KMS-11 (cell line): ENCODE measurements at regions not wholly inside any gene's neighbourhood (a gene's known extent, or its start where the extent isn't known, plus 50 kb on each side); places are given as distances from the start of the nearest gene placed in this dataset.

ENCODE experiments used
- H2AFZ ChIP-seq: fragments of 200-600 bp; sonication (generic); 2 replicates; pipeline ENCODE4 v1.6.1; 2016; ENCODE audit warnings: antibody characterized with exemption, mixed run types, low read depth
- H3K27ac ChIP-seq: fragments of 200-600 bp; sonication (generic); 2 replicates; pipeline ENCODE4 v1.6.1; 2016; ENCODE audit warnings: mild to moderate bottlenecking, mixed run types
- H3K27me3 ChIP-seq: fragments of 200-600 bp; sonication (generic); 2 replicates; pipeline ENCODE4 v1.6.1; 2017; ENCODE audit warnings: mild to moderate bottlenecking, low read depth, mixed run types, moderate library complexity; ENCODE audit not compliant: insufficient read depth
- H3K36me3 ChIP-seq: fragments of 200-600 bp; sonication (generic); 2 replicates; pipeline ENCODE4 v1.6.1; 2017; ENCODE audit warnings: mild to moderate bottlenecking, mixed run types; ENCODE audit not compliant: insufficient read depth
- H3K4me1 ChIP-seq: fragments of 200-600 bp; sonication (generic); 2 replicates; pipeline ENCODE4 v1.6.1; 2016; ENCODE audit warnings: mild to moderate bottlenecking, low read depth, mixed run types; ENCODE audit not compliant: poor library complexity, severe bottlenecking
- H3K4me2 ChIP-seq: fragments of 200-600 bp; sonication (generic); 2 replicates; pipeline ENCODE4 v1.7.0; 2016; ENCODE audit warnings: mild to moderate bottlenecking, mixed run types
- H3K4me3 ChIP-seq: fragments of 200-600 bp; sonication (generic); IDR thresholded peaks from 2 replicates; pipeline ENCODE4 v1.6.1; 2017; ENCODE audit warnings: low read depth, low read length, mixed read lengths; ENCODE audit not compliant: insufficient read depth
- H3K79me2 ChIP-seq: fragments of 200-600 bp; sonication (generic); 2 replicates; pipeline ENCODE4 v1.6.1; 2016; ENCODE audit warnings: low read depth, mixed run types; ENCODE audit not compliant: insufficient read depth
- H3K9ac ChIP-seq: fragments of 200-600 bp; sonication (generic); 2 replicates; pipeline ENCODE4 v1.6.1; 2016; ENCODE audit warnings: mild to moderate bottlenecking, mixed run types
- H4K20me1 ChIP-seq: fragments of 200-600 bp; sonication (generic); 2 replicates; pipeline ENCODE4 v1.6.1; 2016; ENCODE audit warnings: mild to moderate bottlenecking, mixed run types; ENCODE audit not compliant: insufficient read depth
- TF ChIP-seq, protein P1 (sequence below): fragments of 200-600 bp; sonication (generic); conservative IDR thresholded peaks from 2 replicates; pipeline ENCODE4 v1.6.1; 2017; ENCODE audit warnings: low read depth, mild to moderate bottlenecking, antibody characterized with exemption, low read length, moderate library complexity, mixed read lengths

DNA sequence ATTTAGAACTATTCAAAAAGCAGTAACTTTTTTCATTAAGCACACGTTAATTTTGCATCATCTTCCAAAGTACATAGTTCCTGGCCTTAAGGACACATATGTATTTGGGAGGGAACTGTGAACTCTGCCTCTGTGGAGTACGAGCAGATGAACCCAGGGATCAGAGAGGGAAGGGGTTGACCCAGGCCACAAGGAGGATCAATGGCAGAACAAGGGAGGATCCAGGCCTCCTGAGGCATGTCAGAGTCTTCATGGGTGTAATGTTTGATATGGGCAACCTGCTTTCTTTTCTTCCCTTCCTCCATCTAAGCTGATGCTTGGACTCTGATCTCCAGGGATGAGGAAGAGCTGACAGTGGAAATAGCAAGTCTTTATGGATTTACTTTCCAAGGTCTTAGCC, 164.0 kb downstream of the SH2D4B start:
- H3K36me3 ChIP-seq, result no peaks in the 10 kb centered on the region
- H4K20me1 ChIP-seq, result no peaks in the 10 kb centered on the region
- H3K4me1 ChIP-seq, result no peaks in the 10 kb centered on the region
- no peak overlapping the region for H3K4me3 ChIP-seq
- no peaks in the 10 kb centered on the region for H3K27me3 ChIP-seq
- H3K4me2 ChIP-seq, result no peak overlapping the region
- no peak overlapping the region for H3K27ac ChIP-seq
- no peak overlapping the region for H3K9ac ChIP-seq
- H2AFZ ChIP-seq, result no peak overlapping the region
- TF ChIP-seq, protein P1, sequence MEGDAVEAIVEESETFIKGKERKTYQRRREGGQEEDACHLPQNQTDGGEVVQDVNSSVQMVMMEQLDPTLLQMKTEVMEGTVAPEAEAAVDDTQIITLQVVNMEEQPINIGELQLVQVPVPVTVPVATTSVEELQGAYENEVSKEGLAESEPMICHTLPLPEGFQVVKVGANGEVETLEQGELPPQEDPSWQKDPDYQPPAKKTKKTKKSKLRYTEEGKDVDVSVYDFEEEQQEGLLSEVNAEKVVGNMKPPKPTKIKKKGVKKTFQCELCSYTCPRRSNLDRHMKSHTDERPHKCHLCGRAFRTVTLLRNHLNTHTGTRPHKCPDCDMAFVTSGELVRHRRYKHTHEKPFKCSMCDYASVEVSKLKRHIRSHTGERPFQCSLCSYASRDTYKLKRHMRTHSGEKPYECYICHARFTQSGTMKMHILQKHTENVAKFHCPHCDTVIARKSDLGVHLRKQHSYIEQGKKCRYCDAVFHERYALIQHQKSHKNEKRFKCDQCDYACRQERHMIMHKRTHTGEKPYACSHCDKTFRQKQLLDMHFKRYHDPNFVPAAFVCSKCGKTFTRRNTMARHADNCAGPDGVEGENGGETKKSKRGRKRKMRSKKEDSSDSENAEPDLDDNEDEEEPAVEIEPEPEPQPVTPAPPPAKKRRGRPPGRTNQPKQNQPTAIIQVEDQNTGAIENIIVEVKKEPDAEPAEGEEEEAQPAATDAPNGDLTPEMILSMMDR, result no peak
- H3K79me2 ChIP-seq, result no peaks in the 10 kb centered on the region

DNA sequence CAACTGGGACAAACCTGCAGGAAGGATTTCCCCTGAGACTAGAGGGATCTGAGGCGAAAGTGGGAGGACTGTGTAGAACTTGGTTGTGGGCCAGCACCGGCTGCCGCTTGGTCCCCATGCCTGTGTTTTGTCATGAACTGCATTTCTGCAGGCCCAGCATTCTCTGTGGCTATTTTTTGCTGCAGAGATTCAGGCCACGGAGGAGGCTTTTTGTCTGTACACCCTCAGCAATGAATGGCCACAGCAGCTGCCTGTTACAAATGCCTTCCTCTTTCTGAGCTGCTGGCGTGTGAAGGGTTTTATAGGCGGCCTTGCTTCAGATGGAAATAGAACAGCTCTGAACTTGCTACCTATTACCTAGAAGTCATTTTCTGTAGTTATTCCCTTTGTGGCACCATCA, 164.4 kb downstream of the SH2D4B start:
- no peaks in the 10 kb centered on the region for H4K20me1 ChIP-seq
- no peak overlapping the region for H3K4me3 ChIP-seq
- H2AFZ ChIP-seq, result no peak overlapping the region
- TF ChIP-seq, protein P1, result no peak
- no peak overlapping the region for H3K27ac ChIP-seq
- no peak overlapping the region for H3K4me2 ChIP-seq
- H3K79me2 ChIP-seq, result no peaks in the 10 kb centered on the region
- H3K27me3 ChIP-seq, result no peaks in the 10 kb centered on the region
- H3K9ac ChIP-seq, result no peak overlapping the region
- no peaks in the 10 kb centered on the region for H3K4me1 ChIP-seq
- no peaks in the 10 kb centered on the region for H3K36me3 ChIP-seq

DNA sequence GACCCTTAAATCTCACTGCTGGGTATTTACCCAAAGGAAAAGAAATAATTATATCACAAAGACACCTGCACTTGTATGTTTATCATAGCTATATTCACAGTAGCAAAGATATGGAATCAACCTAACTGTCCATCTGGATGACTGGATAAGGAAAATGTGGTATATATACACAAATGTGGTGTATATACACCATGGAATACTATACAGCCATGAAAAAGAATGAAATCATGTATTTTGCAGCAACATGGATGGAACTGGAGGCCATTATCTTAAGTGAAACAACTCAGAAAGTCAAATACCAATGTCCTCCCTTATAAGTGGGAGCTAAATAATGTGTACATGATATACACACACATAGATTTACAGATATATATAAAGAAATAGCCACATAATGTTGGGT, 168.2 kb downstream of the SH2D4B start:
- no peak overlapping the region for H3K27ac ChIP-seq
- TF ChIP-seq, protein P1, result no peak
- H4K20me1 ChIP-seq, result no peaks in the 10 kb centered on the region
- H3K9ac ChIP-seq, result no peak overlapping the region
- no peaks in the 10 kb centered on the region for H3K36me3 ChIP-seq
- H2AFZ ChIP-seq, result no peak overlapping the region
- H3K4me2 ChIP-seq, result no peak overlapping the region
- no peak overlapping the region for H3K4me3 ChIP-seq
- no peaks in the 10 kb centered on the region for H3K27me3 ChIP-seq
- no peaks in the 10 kb centered on the region for H3K79me2 ChIP-seq
- H3K4me1 ChIP-seq, result no peaks in the 10 kb centered on the region

DNA sequence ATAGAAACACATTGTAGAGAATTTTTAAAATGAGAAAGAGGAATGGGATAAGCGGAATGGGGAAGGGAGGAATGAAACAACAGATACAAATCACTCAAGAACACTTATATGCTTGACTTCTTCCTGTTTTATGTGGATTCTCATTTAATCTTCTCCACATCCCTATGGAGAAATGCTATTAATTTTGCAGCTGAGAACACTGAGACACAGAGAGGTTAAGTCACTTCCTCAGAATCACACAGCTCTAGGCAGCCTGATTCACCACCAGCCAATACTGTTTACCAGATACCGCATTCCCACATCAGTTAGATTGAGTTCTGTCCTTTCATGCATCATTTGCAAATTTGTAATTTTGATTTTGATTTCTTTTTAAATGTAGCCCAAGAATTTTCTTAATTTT, 170.5 kb downstream of the SH2D4B start:
- TF ChIP-seq, protein P1, result no peak
- H3K36me3 ChIP-seq, result no peaks in the 10 kb centered on the region
- no peak overlapping the region for H2AFZ ChIP-seq
- H4K20me1 ChIP-seq, result no peaks in the 10 kb centered on the region
- H3K27ac ChIP-seq, result no peak overlapping the region
- no peaks in the 10 kb centered on the region for H3K27me3 ChIP-seq
- H3K4me2 ChIP-seq, result no peak overlapping the region
- no peaks in the 10 kb centered on the region for H3K4me1 ChIP-seq
- H3K9ac ChIP-seq, result no peak overlapping the region
- no peak overlapping the region for H3K4me3 ChIP-seq
- no peaks in the 10 kb centered on the region for H3K79me2 ChIP-seq

DNA sequence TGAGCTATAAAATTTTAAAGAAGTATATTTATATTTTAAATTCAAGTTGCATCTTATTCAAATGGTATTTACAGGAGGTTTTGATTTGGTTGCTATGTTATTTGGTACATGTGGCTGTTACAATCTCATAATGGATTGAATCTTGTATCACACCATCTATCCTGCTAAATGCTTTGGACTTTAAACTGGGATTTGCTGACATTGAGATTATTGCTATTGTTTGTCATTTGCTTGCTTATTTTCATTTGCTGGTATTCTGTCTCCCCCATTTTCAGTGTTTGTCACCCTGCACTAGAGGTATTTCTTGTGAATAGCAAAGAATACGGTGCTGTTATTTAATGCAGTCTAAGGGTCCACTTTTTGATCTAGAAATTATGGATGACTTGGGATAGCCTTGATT, 171.1 kb downstream of the SH2D4B start:
- TF ChIP-seq, protein P1, result no peak
- Histone ChIP-seq H3K27ac (no peak overlapping the region), H3K4me3 (no peak overlapping the region), H3K27me3 (no peaks in the 10 kb centered on the region), H3K4me1 (no peaks in the 10 kb centered on the region), H3K79me2 (no peaks in the 10 kb centered on the region), H3K9ac (no peak overlapping the region), H2AFZ (no peak overlapping the region), H3K36me3 (no peaks in the 10 kb centered on the region), H4K20me1 (no peaks in the 10 kb centered on the region), H3K4me2 (no peak overlapping the region)
